Panc1 (cell line): ENCODE measurements at regions not wholly inside any gene's neighbourhood (a gene's known extent, or its start where the extent isn't known, plus 50 kb on each side); places are given as distances from the start of the nearest gene placed in this dataset.

Source experiments
- ATAC-seq: fragments of 200-7000 bp; cut with Tn5 transposase; 2 replicates; pipeline ENCODE4 v1.9.1; 2020; ENCODE audit warnings: mild to moderate bottlenecking, moderate library complexity
- BruUV-seq: library from RNA; stranded (reverse); fragments of 400-500 nt; replicated peaks from 2 replicates; lab custom pipeline; 2021; lab: Mats Ljungman, UMichigan
- CTCF ChIA-PET: fragments of 300-600 bp; sonication (Branson Sonifier 250); formaldehyde crosslinking; loops from one replicate; lab custom pipeline; 2022; ENCODE audit warnings: antibody characterized with exemption; lab: Charles Lee
- POLR2A ChIA-PET: fragments of 300-600 bp; sonication (Branson Sonifier 250); formaldehyde crosslinking; loops from one replicate; lab custom pipeline; 2022; ENCODE audit warnings: antibody characterized with exemption; lab: Charles Lee
- DNase-seq: peaks from one replicate; pipeline ENCODE4 v3.0.0-alpha.2; 2010; ENCODE audit warnings: low read depth, low spot score
- H3K27ac ChIP-seq: 2 replicates; pipeline ENCODE4 v1.5.1; 2011; ENCODE audit warnings: mild to moderate bottlenecking, low read length, inconsistent platforms
- H3K27me3 ChIP-seq: fragments of 200-500 bp; sonication (Bioruptor generic); 2 replicates; pipeline ENCODE4 v1.6.0; 2014; ENCODE audit warnings: low read length, inconsistent platforms; ENCODE audit not compliant: control insufficient read depth, insufficient read depth
- H3K36me3 ChIP-seq: fragments of 200-500 bp; sonication (Bioruptor generic); 2 replicates; pipeline ENCODE4 v1.5.1; 2014; ENCODE audit warnings: inconsistent platforms, mild to moderate bottlenecking, low read length, moderate library complexity; ENCODE audit not compliant: control insufficient read depth, insufficient read depth
- H3K4me1 ChIP-seq: 2 replicates; pipeline ENCODE4 v1.5.1; 2011; ENCODE audit warnings: inconsistent platforms, mild to moderate bottlenecking, low read length, moderate library complexity; ENCODE audit not compliant: control insufficient read depth, insufficient read depth
- H3K4me3 ChIP-seq, 2 experiments: 2 replicates each; pipeline ENCODE4 v1.5.1; 2011 to 2012; ENCODE audit warnings: low read depth in 2 of 2, low read length in 2 of 2, mild to moderate bottlenecking in 2 of 2, inconsistent platforms in 1 of 2, moderate library complexity in 1 of 2
- H3K9me3 ChIP-seq: fragments of 200-500 bp; sonication (Bioruptor generic); 2 replicates; pipeline ENCODE4 v1.5.1; 2014; ENCODE audit warnings: low read depth, mild to moderate bottlenecking, inconsistent platforms, low read length, moderate library complexity; ENCODE audit not compliant: control insufficient read depth, insufficient read depth
- CTCF ChIP-seq: fragments of 450-650 bp; IDR thresholded peaks from 2 replicates; pipeline ENCODE4 v1.5.1; 2017; ENCODE audit warnings: mild to moderate bottlenecking
- POLR2AphosphoS5 ChIP-seq: IDR thresholded peaks from 2 replicates; pipeline ENCODE4 v1.6.1; 2012; ENCODE audit warnings: mild to moderate bottlenecking, low read depth, low read length, moderate library complexity
- REST ChIP-seq, 2 experiments: IDR thresholded peaks; 2 replicates each; pipeline ENCODE4 v1.6.1; 2011 to 2012; ENCODE audit warnings: low read depth in 2 of 2, control low read depth in 1 of 2, low read length in 1 of 2, mild to moderate bottlenecking in 1 of 2, moderate library complexity in 1 of 2; ENCODE audit not compliant: insufficient read depth in 1 of 2
- SIN3A ChIP-seq: IDR thresholded peaks from 2 replicates; pipeline ENCODE4 v1.6.1; 2012; ENCODE audit warnings: low read depth, mild to moderate bottlenecking, low read length, moderate library complexity, borderline replicate concordance; ENCODE audit not compliant: insufficient read depth
- TCF7L2 ChIP-seq: IDR thresholded peaks from 2 replicates; pipeline ENCODE4 v1.6.1; 2011; ENCODE audit warnings: mild to moderate bottlenecking, low read depth, low read length, inconsistent platforms
- in situ Hi-C: cut with HindIII; loops from 2 replicates; pipeline ENCODE4 v1.10.0; 2016; ENCODE audit warnings: low sequenced_read_pairs, low pct_unique_long_range_greater_than_20kb
- intact Hi-C: fragments of 100-400 bp; cut with micrococcal nuclease; formaldehyde crosslinking; loops from one replicate; pipeline ENCODE4 v1.10.0; 2022; ENCODE audit not compliant: unreplicated experiment

GRCh38 chr5:54825005-54825404 is 160.4 kb downstream of the ESM1 start:
- ATAC-seq (no peak), DNase-seq (no peak)
- TF ChIP-seq TCF7L2: no peak
- TF ChIP-seq SIN3A: no peak
- no peak for TF ChIP-seq CTCF
- TF ChIP-seq REST (IDR thresholded peaks at IDR 0.05; ENCODE audit: insufficient read depth in 1 of 2, low read depth in 2 of 2, low read length in 1 of 2): no peak
- no peak for TF ChIP-seq POLR2AphosphoS5
- ChIA-PET CTCF (no interaction called here), POLR2A (no interaction called here)
- Histone ChIP-seq H3K9me3 (no peaks in the 10 kb centered on the region), H3K4me3 (no peak overlapping the region), H3K27me3 (no peaks in the 10 kb centered on the region), H3K4me1 (no peaks in the 10 kb centered on the region), H3K27ac (no peak overlapping the region), H3K36me3 (no peaks in the 10 kb centered on the region)
- in situ Hi-C loops: no loop called here
- BruUV-seq: no TSS peak
- intact Hi-C loops: no loop called here

- no peaks in the 10 kb centered on the region for H3K27me3 ChIP-seq
- intact Hi-C loops (no loop called here), in situ Hi-C loops (no loop called here)
- H3K36me3 ChIP-seq: no peaks in the 10 kb centered on the region
- H3K4me1 ChIP-seq: no peaks in the 10 kb centered on the region
- no TSS peak for BruUV-seq
- no peak overlapping the region for H3K27ac ChIP-seq
- no peak for ATAC-seq
- no peak for DNase-seq
- H3K4me3 ChIP-seq: no peak overlapping the region
- ChIA-PET POLR2A (no interaction called here), CTCF (no interaction called here)
- no peaks in the 10 kb centered on the region for H3K9me3 ChIP-seq
- TF ChIP-seq CTCF (no peak), TCF7L2 (no peak), SIN3A (no peak), REST (IDR thresholded peaks at IDR 0.05; ENCODE audit: insufficient read depth in 1 of 2, low read depth in 2 of 2, low read length in 1 of 2) (no peak), POLR2AphosphoS5 (no peak)
Observed at GRCh38 chr5:54823006-54823405, 162.4 kb downstream of the ESM1 start.
